H1 (cell line): ENCODE measurements at regions not wholly inside any gene's neighbourhood (a gene's known extent, or its start where the extent isn't known, plus 50 kb on each side); places are given as distances from the start of the nearest gene placed in this dataset.
"Not testable (repeated sequence)": the region's sequence is repeated elsewhere in the genome, so short reads cannot be mapped to it uniquely, and the experiment has no call there.

Experiments
- CHD1 ChIP-seq: IDR thresholded peaks from 2 replicates; pipeline ENCODE4 v1.6.1; 2012; ENCODE audit warnings: low read depth, low read length, improper control_type of control experiment
- CTCF ChIP-seq, 3 experiments: IDR thresholded peaks; 1 replicate in 2 of 3; 2 replicates in 1 of 3; pipeline versions ENCODE4 v1.5.1 to v1.6.1; 2011; ENCODE audit warnings: low read length in 3 of 3, mild to moderate bottlenecking in 3 of 3, inconsistent platforms in 2 of 3, low read depth in 1 of 3, moderate library complexity in 1 of 3; ENCODE audit not compliant: insufficient read depth in 1 of 3; ENCODE audit errors: control extremely low read depth in 1 of 3
- EP300 ChIP-seq, 2 experiments: IDR thresholded peaks; 1 replicate in 1 of 2; 2 replicates in 1 of 2; pipeline ENCODE4 v1.6.1; 2011 to 2012; ENCODE audit warnings: low read depth in 2 of 2, low read length in 2 of 2, mild to moderate bottlenecking in 2 of 2, borderline replicate concordance in 1 of 2, inconsistent platforms in 1 of 2, moderate library complexity in 1 of 2
- GABPA ChIP-seq: IDR thresholded peaks from 2 replicates; pipeline ENCODE4 v1.6.1; 2011; ENCODE audit warnings: mild to moderate bottlenecking, low read length, moderate library complexity, borderline replicate concordance; ENCODE audit not compliant: insufficient read depth
- MAX ChIP-seq: IDR thresholded peaks from 2 replicates; pipeline ENCODE4 v1.6.1; 2012; ENCODE audit warnings: inconsistent platforms
- POLR2A ChIP-seq, 2 experiments: IDR thresholded peaks; 1 replicate in 1 of 2; 2 replicates in 1 of 2; pipeline ENCODE4 v1.6.1; 2011; ENCODE audit warnings: low read depth in 2 of 2, low read length in 2 of 2, mild to moderate bottlenecking in 2 of 2; ENCODE audit errors: control extremely low read depth in 1 of 2
- POLR2AphosphoS5 ChIP-seq: IDR thresholded peaks from 2 replicates; pipeline ENCODE4 v1.6.1; 2011; ENCODE audit warnings: low read depth, low read length
- RAD21 ChIP-seq, 2 experiments: IDR thresholded peaks in 1 of 2; conservative IDR thresholded peaks in 1 of 2; 2 replicates each; pipeline ENCODE4 v1.6.1; 2011; ENCODE audit warnings: low read depth in 2 of 2, low read length in 2 of 2, improper control_type of control experiment in 1 of 2, inconsistent platforms in 1 of 2, mild to moderate bottlenecking in 1 of 2, moderate library complexity in 1 of 2
- RNF2 ChIP-seq: fragments of 200-900, 300-1000 bp; sonication (generic); IDR thresholded peaks from 2 replicates; pipeline ENCODE4 v1.7.1; 2016; ENCODE audit warnings: borderline replicate concordance, low read depth, mild to moderate bottlenecking, antibody characterized with exemption, low read length; ENCODE audit not compliant: poor library complexity, severe bottlenecking; ENCODE audit errors: missing control alignments
- SAP30 ChIP-seq: fragments of 300-600 bp; sonication (generic); IDR thresholded peaks from 2 replicates; pipeline ENCODE4 v1.7.1; 2012; ENCODE audit warnings: low read length, moderate library complexity, mild to moderate bottlenecking, inconsistent platforms; ENCODE audit not compliant: insufficient read depth, insufficient replicate concordance
- SIN3A ChIP-seq, 2 experiments: IDR thresholded peaks in 1 of 2; conservative IDR thresholded peaks in 1 of 2; 2 replicates each; pipeline ENCODE4 v1.6.1; 2011 to 2012; ENCODE audit warnings: low read length in 2 of 2, improper control_type of control experiment in 1 of 2, low read depth in 1 of 2, mild to moderate bottlenecking in 1 of 2
- SRF ChIP-seq: IDR thresholded peaks from 2 replicates; pipeline ENCODE4 v1.6.1; 2011; ENCODE audit warnings: mild to moderate bottlenecking, low read depth, low read length, moderate library complexity
- TF ChIP-seq, protein P1 (sequence below): IDR thresholded peaks from 2 replicates; pipeline ENCODE4 v1.6.1; 2012; ENCODE audit warnings: inconsistent platforms

GRCh38 chr2:91516669-91517068 is 2825.2 kb downstream of the RPIA start:
- not testable (repeated sequence) for TF ChIP-seq CTCF (IDR thresholded peaks at IDR 0.05; ENCODE audit: control extremely low read depth in 1 of 3, insufficient read depth in 1 of 3, low read depth in 1 of 3, low read length in 3 of 3); RNF2; POLR2AphosphoS5; MAX; SAP30; RAD21 (IDR thresholded peaks at IDR 0.05 in 1 of 2, conservative IDR thresholded peaks at IDR 0.05 in 1 of 2; ENCODE audit: low read depth in 2 of 2, low read length in 2 of 2); EP300 (IDR thresholded peaks at IDR 0.05; ENCODE audit: borderline replicate concordance in 1 of 2, low read depth in 2 of 2, low read length in 2 of 2); POLR2A (IDR thresholded peaks at IDR 0.05; ENCODE audit: control extremely low read depth in 1 of 2, low read depth in 2 of 2, low read length in 2 of 2); SIN3A (conservative IDR thresholded peaks at IDR 0.05 in 1 of 2, IDR thresholded peaks at IDR 0.05 in 1 of 2; ENCODE audit: low read depth in 1 of 2, low read length in 2 of 2); GABPA; SRF; CHD1
- TF ChIP-seq, protein P1, sequence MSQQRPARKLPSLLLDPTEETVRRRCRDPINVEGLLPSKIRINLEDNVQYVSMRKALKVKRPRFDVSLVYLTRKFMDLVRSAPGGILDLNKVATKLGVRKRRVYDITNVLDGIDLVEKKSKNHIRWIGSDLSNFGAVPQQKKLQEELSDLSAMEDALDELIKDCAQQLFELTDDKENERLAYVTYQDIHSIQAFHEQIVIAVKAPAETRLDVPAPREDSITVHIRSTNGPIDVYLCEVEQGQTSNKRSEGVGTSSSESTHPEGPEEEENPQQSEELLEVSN: not testable (repeated sequence)
